Transverse colon (tissue), 4 donors: ENCODE measurements at regions not wholly inside any gene's neighbourhood (a gene's known extent, or its start where the extent isn't known, plus 50 kb on each side); places are given as distances from the start of the nearest gene placed in this dataset.

Source experiments
- DNase-seq: peaks from one replicate; pipeline ENCODE4 v3.0.0-alpha.2; 2019
- H3K27ac ChIP-seq, 4 donors: fragments of 200-600 bp; sonication (generic); 2 replicates each; pipeline ENCODE4 v1.5.1; 2016 to 2018; ENCODE audit warnings: inconsistent platforms in 4 of 4
- H3K27me3 ChIP-seq: fragments of 200-600 bp; sonication (generic); 2 replicates; pipeline ENCODE4 v1.5.1; 2017; ENCODE audit warnings: inconsistent platforms
- H3K36me3 ChIP-seq, 4 donors: fragments of 200-600 bp; sonication (generic); 2 replicates each; pipeline ENCODE4 v1.5.1; 2017 to 2019; ENCODE audit warnings: inconsistent platforms in 4 of 4
- H3K4me1 ChIP-seq, 4 donors: fragments of 200-600 bp; sonication (generic); 2 replicates each; pipeline ENCODE4 v1.5.1; 2017 to 2020; ENCODE audit warnings: inconsistent platforms in 4 of 4
- H3K4me3 ChIP-seq, 4 donors: fragments of 200-600 bp; sonication (generic); 1 replicate in 1 of 4; 2 replicates in 3 of 4; pipeline versions ENCODE4 v1.5.1 to v1.6.1; 2017 to 2019; ENCODE audit warnings: inconsistent platforms in 4 of 4
- H3K9me3 ChIP-seq, 2 donors: fragments of 200-600 bp; sonication (generic); 2 replicates each; pipeline ENCODE4 v1.5.1; 2017 to 2019; ENCODE audit warnings: inconsistent platforms in 2 of 2
- EP300 ChIP-seq: sonication (generic); formaldehyde crosslinking; IDR thresholded peaks from one replicate; pipeline ENCODE4 v1.6.1; 2017; ENCODE audit warnings: antibody characterized with exemption, low read depth
- POLR2A ChIP-seq: fragments of 450-650 bp; IDR thresholded peaks from one replicate; pipeline ENCODE4 v1.6.1; 2016; ENCODE audit warnings: antibody characterized with exemption, mild to moderate bottlenecking, moderate library complexity
- POLR2AphosphoS5 ChIP-seq, 3 donors: sonication (generic); formaldehyde crosslinking; IDR thresholded peaks; one replicate each; pipeline ENCODE4 v1.6.1; 2016; ENCODE audit warnings: antibody characterized with exemption in 3 of 3
- WGBS, 2 donors: methylation state at CpG; one replicate each; pipeline ENCODE4 v1.1.5; 2018; ENCODE audit warnings: low coverage in 1 of 2; 5-methylcytosine and 5-hydroxymethylcytosine counted together
- in situ Hi-C, 4 donors: fragments of 200-750 bp; cut with MboI; loops; one replicate each; pipeline versions ENCODE4 v1.15.0 to v1.15.1; 2017; ENCODE audit warnings: low sequenced_read_pairs in 3 of 4, low pct_ligation_motif_present in 1 of 4, low pct_unique_long_range_greater_than_20kb in 1 of 4
- intact Hi-C: fragments of 100-400 bp; cut with DNase I; formaldehyde crosslinking; loops from one replicate; pipeline ENCODE4 v1.15.1; 2023; ENCODE audit warnings: low total_unique reads
- TF ChIP-seq, protein P1 (sequence below), 5 experiments: fragments of 200-600 bp in 3 of 5; fragments of 450-650 bp in 2 of 5; sonication (generic) in 3 of 5; IDR thresholded peaks; 1 replicate in 2 of 5; 2 replicates in 3 of 5; pipeline ENCODE4 v1.5.1; 2016 to 2017; ENCODE audit warnings: antibody characterized with exemption in 5 of 5, inconsistent platforms in 3 of 5, mild to moderate bottlenecking in 2 of 5, moderate library complexity in 1 of 5

DNA sequence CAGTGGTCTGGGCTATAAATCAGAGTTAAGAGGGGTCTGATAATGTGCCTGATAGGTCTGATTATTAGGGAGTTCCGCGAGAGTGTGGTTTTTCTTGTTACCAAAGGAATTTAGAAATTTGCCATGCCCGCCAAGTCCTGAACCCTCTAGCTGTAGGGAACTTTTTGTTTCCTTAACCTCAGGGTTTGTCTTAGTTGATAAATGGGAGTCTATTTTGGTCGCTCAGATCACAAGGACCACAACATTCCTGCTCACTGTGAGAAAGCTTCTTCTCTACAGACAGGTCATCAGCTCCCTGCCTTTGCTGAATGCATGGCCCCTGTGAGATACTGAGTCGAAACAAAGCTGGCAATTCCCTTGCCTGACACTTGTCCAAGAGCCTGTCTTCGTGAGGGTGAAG, 497.8 kb downstream of the HS3ST4 start:
- Histone ChIP-seq H3K27me3 (no peaks in the 10 kb centered on the region), H3K27ac (no peak overlapping the region), H3K9me3 (no peaks in the 10 kb centered on the region), H3K36me3 (no peaks in the 10 kb centered on the region), H3K4me3 (no peak overlapping the region), H3K4me1 (no peaks in the 10 kb centered on the region)
- intact Hi-C loops (no loop called here), in situ Hi-C loops (no loop called here)
- 40 to 53% methylated on average over 2 to 6 of the region's 6 CpGs for WGBS, 2 donors
- no peak for DNase-seq
- TF ChIP-seq EP300: no peak
- no peak for TF ChIP-seq POLR2AphosphoS5 (IDR thresholded peaks at IDR 0.05)
- TF ChIP-seq POLR2A: no peak
- TF ChIP-seq, protein P1, sequence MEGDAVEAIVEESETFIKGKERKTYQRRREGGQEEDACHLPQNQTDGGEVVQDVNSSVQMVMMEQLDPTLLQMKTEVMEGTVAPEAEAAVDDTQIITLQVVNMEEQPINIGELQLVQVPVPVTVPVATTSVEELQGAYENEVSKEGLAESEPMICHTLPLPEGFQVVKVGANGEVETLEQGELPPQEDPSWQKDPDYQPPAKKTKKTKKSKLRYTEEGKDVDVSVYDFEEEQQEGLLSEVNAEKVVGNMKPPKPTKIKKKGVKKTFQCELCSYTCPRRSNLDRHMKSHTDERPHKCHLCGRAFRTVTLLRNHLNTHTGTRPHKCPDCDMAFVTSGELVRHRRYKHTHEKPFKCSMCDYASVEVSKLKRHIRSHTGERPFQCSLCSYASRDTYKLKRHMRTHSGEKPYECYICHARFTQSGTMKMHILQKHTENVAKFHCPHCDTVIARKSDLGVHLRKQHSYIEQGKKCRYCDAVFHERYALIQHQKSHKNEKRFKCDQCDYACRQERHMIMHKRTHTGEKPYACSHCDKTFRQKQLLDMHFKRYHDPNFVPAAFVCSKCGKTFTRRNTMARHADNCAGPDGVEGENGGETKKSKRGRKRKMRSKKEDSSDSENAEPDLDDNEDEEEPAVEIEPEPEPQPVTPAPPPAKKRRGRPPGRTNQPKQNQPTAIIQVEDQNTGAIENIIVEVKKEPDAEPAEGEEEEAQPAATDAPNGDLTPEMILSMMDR (IDR thresholded peaks at IDR 0.05): no peak

GRCh38 chr16:26194526-26194925, 502.8 kb downstream of the HS3ST4 start:
- in situ Hi-C loops (no loop called here), intact Hi-C loops (no loop called here)
- no peak overlapping the region for H3K4me3 ChIP-seq
- no peaks in the 10 kb centered on the region for H3K27me3 ChIP-seq
- DNase-seq: no peak
- TF ChIP-seq POLR2A (no peak), POLR2AphosphoS5 (IDR thresholded peaks at IDR 0.05) (no peak), EP300 (no peak)
- TF ChIP-seq, protein P1 (IDR thresholded peaks at IDR 0.05): no peak
- no peaks in the 10 kb centered on the region for H3K36me3 ChIP-seq
- 88 to 100% methylated on average over 3 of the region's 3 CpGs for WGBS, 2 donors
- no peaks in the 10 kb centered on the region for H3K9me3 ChIP-seq
- H3K4me1 ChIP-seq: no peaks in the 10 kb centered on the region
- H3K27ac ChIP-seq: no peak overlapping the region

DNA sequence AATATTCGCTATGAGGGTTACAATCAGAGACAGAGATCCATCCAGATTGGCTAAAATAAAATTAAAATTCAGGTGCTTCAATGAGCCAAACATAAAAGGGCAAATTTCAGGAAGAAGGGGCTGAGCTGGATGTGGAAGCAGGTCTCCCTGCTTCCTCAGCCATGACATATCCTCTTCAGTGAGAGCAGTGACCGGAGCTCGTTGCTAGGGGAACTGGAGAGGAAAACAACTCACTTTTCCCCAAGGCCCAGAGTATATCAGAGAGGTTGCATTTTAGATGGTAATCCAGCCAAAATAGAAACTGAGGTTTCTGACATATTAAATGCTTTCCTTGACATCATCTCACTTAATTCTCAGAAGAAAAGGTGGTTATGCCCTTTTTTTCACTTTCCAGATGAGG, 503.5 kb downstream of the HS3ST4 start:
- Histone ChIP-seq H3K4me3 (no peak overlapping the region), H3K27ac (no peak overlapping the region), H3K9me3 (no peaks in the 10 kb centered on the region), H3K36me3 (no peaks in the 10 kb centered on the region), H3K27me3 (no peaks in the 10 kb centered on the region), H3K4me1 (no peaks in the 10 kb centered on the region)
- in situ Hi-C loops (no loop called here), intact Hi-C loops (no loop called here)
- no peak for TF ChIP-seq EP300
- no peak for TF ChIP-seq POLR2A
- TF ChIP-seq, protein P1 (IDR thresholded peaks at IDR 0.05): no peak
- TF ChIP-seq POLR2AphosphoS5 (IDR thresholded peaks at IDR 0.05): no peak
- WGBS, 2 donors: 60 to 69% methylated on average over 1 to 3 of the region's 3 CpGs
- DNase-seq: no peak

DNA sequence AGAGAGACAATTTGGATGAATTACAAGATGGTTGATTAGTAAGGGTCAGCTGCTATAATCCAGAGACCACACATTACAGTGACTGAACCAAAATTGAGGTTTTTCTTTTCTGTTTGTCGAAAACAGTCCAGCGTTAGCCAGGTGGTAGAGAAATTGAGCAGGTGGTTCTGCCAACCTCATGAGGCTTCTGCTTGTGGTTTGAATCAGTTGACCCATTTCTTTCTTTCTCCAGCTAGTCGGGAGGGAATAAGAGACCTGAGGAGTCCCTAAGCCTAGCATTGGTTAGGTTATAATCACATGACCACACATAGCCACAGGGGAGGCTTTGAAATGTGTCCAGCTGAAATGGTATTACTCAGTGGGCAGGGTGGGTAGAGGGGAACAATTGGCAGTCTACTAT, 504.6 kb downstream of the HS3ST4 start:
- no peak overlapping the region for H3K27ac ChIP-seq
- intact Hi-C loops (no loop called here), in situ Hi-C loops (no loop called here)
- H3K27me3 ChIP-seq: no peaks in the 10 kb centered on the region
- TF ChIP-seq POLR2AphosphoS5 (IDR thresholded peaks at IDR 0.05) (no peak), EP300 (no peak), POLR2A (no peak)
- TF ChIP-seq, protein P1 (IDR thresholded peaks at IDR 0.05): no peak
- no peak for DNase-seq
- no peaks in the 10 kb centered on the region for H3K9me3 ChIP-seq
- 64% methylated on average over 3 of the region's 3 CpGs; no CpG with 5 or more reads in 1 of the 2 donors for WGBS, 2 donors
- H3K36me3 ChIP-seq: no peaks in the 10 kb centered on the region
- H3K4me1 ChIP-seq: no peaks in the 10 kb centered on the region
- no peak overlapping the region for H3K4me3 ChIP-seq
